ENCODE measurements at regions not wholly inside any gene's neighbourhood (a gene's known extent, or its start where the extent isn't known, plus 50 kb on each side); places are given as distances from the start of the nearest gene placed in this dataset.
"Not testable (repeated sequence)": the region's sequence is repeated elsewhere in the genome, so short reads cannot be mapped to it uniquely, and the experiment has no call there.

- no peak for TF ChIP-seq CTCF (IDR thresholded peaks at IDR 0.05; ENCODE audit: low read depth, low read length)
- no peak for DNase-seq
Measured at GRCh38 chr15:79161837-79162508, 71.4 kb upstream of the RASGRF1 start.

GRCh38 chr15:79160211-79160610 is 69.6 kb upstream of the RASGRF1 start:
- Histone ChIP-seq H3K27me3 (no peaks in the 10 kb centered on the region), H3K36me3 (no peaks in the 10 kb centered on the region), H3K4me1 (no peaks in the 10 kb centered on the region; the same call in 1 of the 2 replicates), H3K9me3 (no peaks in the 10 kb centered on the region), H3K4me3 (ENCODE audit: low read depth, low read length) (no peak overlapping the region)
- DNase-seq = no peak
- TF ChIP-seq CTCF (IDR thresholded peaks at IDR 0.05; ENCODE audit: low read depth, low read length) = no peak

More at GRCh38 chr15:79161837-79162508, 71.4 kb upstream of the RASGRF1 start:
- Histone ChIP-seq H3K27me3 (no peaks in the 10 kb centered on the region), H3K36me3 (no peaks in the 10 kb centered on the region), H3K4me3 (ENCODE audit: low read depth, low read length) (no peak overlapping the region), H3K4me1 (no peaks in the 10 kb centered on the region), H3K9me3 (no peaks in the 10 kb centered on the region)

- H3K27me3 ChIP-seq = no peaks in the 10 kb centered on the region
- TF ChIP-seq CTCF (IDR thresholded peaks at IDR 0.05; ENCODE audit: low read depth, low read length) = no peak
- H3K4me3 ChIP-seq (ENCODE audit: low read depth, low read length) = no peak overlapping the region
- no peaks in the 10 kb centered on the region for H3K9me3 ChIP-seq
- no peak for DNase-seq
- H3K36me3 ChIP-seq = no peaks in the 10 kb centered on the region
- peaks cover 7% of the 10 kb centered on the region; the same call in 1 of the 2 replicates for H3K4me1 ChIP-seq
Measured at GRCh38 chr15:79157631-79158592, 67.3 kb upstream of the RASGRF1 start.

GRCh38 chr15:79156704-79157375 is 66.3 kb upstream of the RASGRF1 start:
- TF ChIP-seq CTCF (IDR thresholded peaks at IDR 0.05; ENCODE audit: low read depth, low read length) = no peak
- Histone ChIP-seq H3K27me3 (no peaks in the 10 kb centered on the region), H3K9me3 (no peaks in the 10 kb centered on the region), H3K36me3 (no peaks in the 10 kb centered on the region), H3K4me3 (ENCODE audit: low read depth, low read length) (no peak overlapping the region), H3K4me1 (peaks cover 7% of the 10 kb centered on the region; the same call in 1 of the 2 replicates)
- no peak for DNase-seq

GRCh38 chr15:79154483-79155135 is 64.0 kb upstream of the RASGRF1 start:
- DNase-seq = peak; percentile 37
- no peak for TF ChIP-seq CTCF (IDR thresholded peaks at IDR 0.05; ENCODE audit: low read depth, low read length)
- Histone ChIP-seq H3K4me3 (ENCODE audit: low read depth, low read length) (no peak overlapping the region), H3K27me3 (no peaks in the 10 kb centered on the region), H3K9me3 (no peaks in the 10 kb centered on the region), H3K36me3 (no peaks in the 10 kb centered on the region), H3K4me1 (peaks cover 7% of the 10 kb centered on the region; the same call in 1 of the 2 replicates)

- not testable (repeated sequence) for H3K4me3 ChIP-seq (ENCODE audit: low read depth, low read length); H3K27me3 ChIP-seq; H3K4me1 ChIP-seq; H3K9me3 ChIP-seq; H3K36me3 ChIP-seq; DNase-seq
Measured at GRCh38 chr15:79144290-79144689, 53.7 kb upstream of the RASGRF1 start.

Data from BE2C (cell line).